Suprapubic skin (tissue), 4 donors: ENCODE measurements at regions not wholly inside any gene's neighbourhood (a gene's known extent, or its start where the extent isn't known, plus 50 kb on each side); places are given as distances from the start of the nearest gene placed in this dataset.

Experiments
- DNase-seq, 2 donors: peaks; one replicate each; pipeline ENCODE4 v3.0.0-alpha.2; 2019; ENCODE audit warnings: low spot score in 2 of 2
- H3K27ac ChIP-seq: fragments of 200-600 bp; sonication (generic); one replicate; pipeline ENCODE4 v1.5.1; 2019
- H3K27me3 ChIP-seq: fragments of 200-600 bp; sonication (generic); one replicate; pipeline ENCODE4 v1.5.1; 2019
- H3K36me3 ChIP-seq: fragments of 200-600 bp; sonication (generic); one replicate; pipeline ENCODE4 v1.5.1; 2019
- H3K4me1 ChIP-seq: fragments of 200-600 bp; sonication (generic); one replicate; pipeline ENCODE4 v1.5.1; 2019
- H3K4me3 ChIP-seq: fragments of 200-600 bp; sonication (generic); one replicate; pipeline ENCODE4 v1.5.1; 2019; ENCODE audit warnings: mild to moderate bottlenecking
- H3K9me3 ChIP-seq: fragments of 200-600 bp; sonication (generic); one replicate; pipeline ENCODE4 v1.5.1; 2019
- EP300 ChIP-seq: sonication (generic); formaldehyde crosslinking; IDR thresholded peaks from one replicate; pipeline ENCODE4 v1.6.1; 2017; ENCODE audit warnings: antibody characterized with exemption
- POLR2A ChIP-seq, 2 donors: fragments of 450-650 bp; IDR thresholded peaks; one replicate each; pipeline ENCODE4 v1.6.1; 2017; ENCODE audit warnings: antibody characterized with exemption in 2 of 2, mild to moderate bottlenecking in 2 of 2, moderate library complexity in 2 of 2
- POLR2AphosphoS5 ChIP-seq, 3 donors: sonication (generic); formaldehyde crosslinking; IDR thresholded peaks; one replicate each; pipeline ENCODE4 v1.6.1; 2017; ENCODE audit warnings: antibody characterized with exemption in 3 of 3
- WGBS: methylation state at CpG from one replicate; pipeline ENCODE4 v1.1.5; 2018; 5-methylcytosine and 5-hydroxymethylcytosine counted together
- TF ChIP-seq, protein P1 (sequence below), 2 donors: fragments of 200-600 bp in 1 of 2; fragments of 450-650 bp in 1 of 2; sonication (generic) in 1 of 2; IDR thresholded peaks; one replicate each; pipeline ENCODE4 v1.5.1; 2016 to 2019; ENCODE audit warnings: antibody characterized with exemption in 2 of 2, mild to moderate bottlenecking in 1 of 2, moderate library complexity in 1 of 2

GRCh38 chr13:73622381-73622780, 511.8 kb downstream of the KLF12 start:
- WGBS, result 58% methylated on average over 3 of the region's 3 CpGs
- no peak for DNase-seq

DNA sequence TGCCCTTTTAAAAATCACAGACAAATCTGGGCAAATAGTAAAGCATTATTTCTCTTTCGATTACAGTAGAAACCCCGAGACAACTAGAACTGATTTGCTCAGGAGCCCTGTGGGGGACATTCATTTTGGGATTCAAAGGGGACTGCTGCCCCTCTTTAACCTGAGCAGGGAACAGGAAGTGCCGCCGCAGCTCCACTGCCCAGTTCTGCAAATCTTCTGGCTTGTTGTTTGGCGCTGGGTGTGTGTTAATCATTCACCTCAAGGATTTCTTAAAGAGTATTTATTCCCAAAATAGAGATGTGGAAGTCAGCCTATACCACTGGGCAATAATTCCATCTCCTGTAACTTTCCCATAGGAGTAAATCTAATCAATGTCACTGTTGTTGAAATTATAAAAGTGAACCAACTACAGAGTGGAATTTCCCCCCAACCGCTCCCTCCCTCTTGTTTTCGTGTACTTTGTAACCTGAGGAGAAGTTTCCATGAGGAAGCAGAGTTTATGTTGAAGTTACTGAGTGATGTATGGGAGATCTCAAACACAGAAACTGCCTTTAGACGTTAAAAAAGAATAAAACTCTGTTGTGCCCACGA, 515.8 kb downstream of the KLF12 start:
- DNase-seq, result no peak
- TF ChIP-seq POLR2AphosphoS5 (IDR thresholded peaks at IDR 0.05), result no peak
- TF ChIP-seq, protein P1, sequence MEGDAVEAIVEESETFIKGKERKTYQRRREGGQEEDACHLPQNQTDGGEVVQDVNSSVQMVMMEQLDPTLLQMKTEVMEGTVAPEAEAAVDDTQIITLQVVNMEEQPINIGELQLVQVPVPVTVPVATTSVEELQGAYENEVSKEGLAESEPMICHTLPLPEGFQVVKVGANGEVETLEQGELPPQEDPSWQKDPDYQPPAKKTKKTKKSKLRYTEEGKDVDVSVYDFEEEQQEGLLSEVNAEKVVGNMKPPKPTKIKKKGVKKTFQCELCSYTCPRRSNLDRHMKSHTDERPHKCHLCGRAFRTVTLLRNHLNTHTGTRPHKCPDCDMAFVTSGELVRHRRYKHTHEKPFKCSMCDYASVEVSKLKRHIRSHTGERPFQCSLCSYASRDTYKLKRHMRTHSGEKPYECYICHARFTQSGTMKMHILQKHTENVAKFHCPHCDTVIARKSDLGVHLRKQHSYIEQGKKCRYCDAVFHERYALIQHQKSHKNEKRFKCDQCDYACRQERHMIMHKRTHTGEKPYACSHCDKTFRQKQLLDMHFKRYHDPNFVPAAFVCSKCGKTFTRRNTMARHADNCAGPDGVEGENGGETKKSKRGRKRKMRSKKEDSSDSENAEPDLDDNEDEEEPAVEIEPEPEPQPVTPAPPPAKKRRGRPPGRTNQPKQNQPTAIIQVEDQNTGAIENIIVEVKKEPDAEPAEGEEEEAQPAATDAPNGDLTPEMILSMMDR (IDR thresholded peaks at IDR 0.05), result no peak
- TF ChIP-seq EP300, result no peak
- TF ChIP-seq POLR2A (IDR thresholded peaks at IDR 0.05), result no peak
- 61% methylated on average over 9 of the region's 9 CpGs for WGBS
- no peaks in the 10 kb centered on the region for H3K36me3 ChIP-seq
- no peaks in the 10 kb centered on the region for H3K27me3 ChIP-seq
- no peak overlapping the region for H3K27ac ChIP-seq
- no peak overlapping the region for H3K4me3 ChIP-seq
- H3K4me1 ChIP-seq, result no peaks in the 10 kb centered on the region
- H3K9me3 ChIP-seq, result peaks cover 2% of the 10 kb centered on the region

More at GRCh38 chr13:73622381-73622780, 511.8 kb downstream of the KLF12 start:
- no peaks in the 10 kb centered on the region for H3K9me3 ChIP-seq
- no peaks in the 10 kb centered on the region for H3K36me3 ChIP-seq
- no peaks in the 10 kb centered on the region for H3K27me3 ChIP-seq
- TF ChIP-seq, protein P1 (IDR thresholded peaks at IDR 0.05), result no peak
- no peak for TF ChIP-seq POLR2A (IDR thresholded peaks at IDR 0.05)
- no peak for TF ChIP-seq POLR2AphosphoS5 (IDR thresholded peaks at IDR 0.05)
- TF ChIP-seq EP300, result no peak
- no peak overlapping the region for H3K4me3 ChIP-seq
- H3K4me1 ChIP-seq, result no peaks in the 10 kb centered on the region
- no peak overlapping the region for H3K27ac ChIP-seq

- TF ChIP-seq EP300, result no peak
- H3K27me3 ChIP-seq, result no peaks in the 10 kb centered on the region
- H3K27ac ChIP-seq, result no peak overlapping the region
- H3K36me3 ChIP-seq, result no peaks in the 10 kb centered on the region
- H3K4me1 ChIP-seq, result no peaks in the 10 kb centered on the region
- WGBS, result 95% methylated on average over 3 of the region's 3 CpGs
- no peak for DNase-seq
- peaks cover 4% of the 10 kb centered on the region for H3K9me3 ChIP-seq
- H3K4me3 ChIP-seq, result no peak overlapping the region
Observed at GRCh38 chr13:73616861-73617260, 517.3 kb downstream of the KLF12 start.

DNA sequence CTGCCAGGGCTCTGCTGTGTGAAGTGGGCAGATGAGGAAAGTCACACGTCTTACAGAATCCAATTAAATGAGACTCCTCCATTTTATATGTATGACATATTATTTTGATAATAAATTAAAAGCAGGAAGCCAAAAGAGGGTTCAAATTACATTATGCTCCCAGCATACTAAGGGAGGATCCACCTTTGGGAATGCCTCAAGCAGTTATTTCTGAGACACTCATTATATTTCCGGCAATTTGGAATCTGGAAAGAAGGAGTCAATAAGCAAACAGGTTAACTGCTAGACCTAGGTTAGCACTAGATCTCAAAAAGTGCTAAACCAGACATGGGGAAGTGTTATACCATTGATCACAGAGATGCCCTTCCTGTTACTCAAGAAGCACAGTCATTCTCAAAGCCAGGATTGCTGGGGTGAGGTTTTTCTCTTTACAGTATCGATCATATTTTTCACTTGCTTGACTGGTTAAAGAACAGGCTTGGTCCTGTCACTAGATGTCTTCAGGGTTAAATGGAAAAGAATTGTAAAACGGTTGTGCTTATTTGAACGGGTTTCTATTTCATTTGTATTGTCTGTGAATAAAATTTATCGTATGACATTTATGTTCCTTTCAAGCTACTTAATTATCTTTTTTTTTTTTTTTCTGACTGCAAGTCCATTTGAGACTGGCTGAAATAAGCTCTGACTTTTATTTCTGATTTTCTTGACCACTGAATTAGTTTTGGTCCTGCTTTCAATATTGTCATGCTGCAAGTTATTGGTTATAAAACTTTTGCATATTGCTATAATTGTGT, 523.2 kb downstream of the KLF12 start:
- Histone ChIP-seq H3K27me3 (no peaks in the 10 kb centered on the region), H3K4me3 (peak overlapping the region; percentile 7), H3K9me3 (peaks cover 4% of the 10 kb centered on the region), H3K27ac (peak overlapping the region; percentile 62), H3K4me1 (peaks cover 16% of the 10 kb centered on the region), H3K36me3 (no peaks in the 10 kb centered on the region)
- 39% methylated on average over 6 of the region's 6 CpGs for WGBS
- no peak for TF ChIP-seq POLR2AphosphoS5 (IDR thresholded peaks at IDR 0.05)
- no peak for TF ChIP-seq EP300
- no peak for TF ChIP-seq POLR2A (IDR thresholded peaks at IDR 0.05)
- TF ChIP-seq, protein P1 (IDR thresholded peaks at IDR 0.05), result no peak
- no peak for DNase-seq

- Histone ChIP-seq H3K9me3 (peaks cover 4% of the 10 kb centered on the region), H3K4me3 (no peak overlapping the region), H3K4me1 (peaks cover 16% of the 10 kb centered on the region), H3K27me3 (no peaks in the 10 kb centered on the region), H3K27ac (peak overlapping the region; percentile 26), H3K36me3 (no peaks in the 10 kb centered on the region)
- no peak for TF ChIP-seq POLR2AphosphoS5 (IDR thresholded peaks at IDR 0.05)
- TF ChIP-seq POLR2A (IDR thresholded peaks at IDR 0.05), result no peak
- TF ChIP-seq, protein P1 (IDR thresholded peaks at IDR 0.05), result no peak
- TF ChIP-seq EP300, result no peak
- 45% methylated on average over 7 of the region's 7 CpGs for WGBS
- no peak for DNase-seq
Observed at GRCh38 chr13:73608711-73609485, 525.3 kb downstream of the KLF12 start.
